HG03439 (cell line): ENCODE measurements at regions not wholly inside any gene's neighbourhood (a gene's known extent, or its start where the extent isn't known, plus 50 kb on each side); places are given as distances from the start of the nearest gene placed in this dataset.
"Not testable (repeated sequence)": the region's sequence is repeated elsewhere in the genome, so short reads cannot be mapped to it uniquely, and the experiment has no call there.

Experiments used
- ATAC-seq: cut with Tn5 transposase; IDR thresholded peaks from one replicate; pipeline ENCODE4 v1.9.1; 2021; ENCODE audit warnings: mild to moderate bottlenecking, moderate library complexity; ENCODE audit not compliant: unreplicated experiment

- no peak for ATAC-seq
Measured at GRCh38 chr11:130550150-130550549, 101.7 kb downstream of the ADAMTS15 start.

- ATAC-seq = no peak
Measured at GRCh38 chr11:130550984-130551383, 102.5 kb downstream of the ADAMTS15 start.

- no peak for ATAC-seq
Measured at GRCh38 chr11:130551388-130551787, 102.9 kb downstream of the ADAMTS15 start.

GRCh38 chr11:130553306-130553705, 104.9 kb downstream of the ADAMTS15 start:
- ATAC-seq = no peak

DNA sequence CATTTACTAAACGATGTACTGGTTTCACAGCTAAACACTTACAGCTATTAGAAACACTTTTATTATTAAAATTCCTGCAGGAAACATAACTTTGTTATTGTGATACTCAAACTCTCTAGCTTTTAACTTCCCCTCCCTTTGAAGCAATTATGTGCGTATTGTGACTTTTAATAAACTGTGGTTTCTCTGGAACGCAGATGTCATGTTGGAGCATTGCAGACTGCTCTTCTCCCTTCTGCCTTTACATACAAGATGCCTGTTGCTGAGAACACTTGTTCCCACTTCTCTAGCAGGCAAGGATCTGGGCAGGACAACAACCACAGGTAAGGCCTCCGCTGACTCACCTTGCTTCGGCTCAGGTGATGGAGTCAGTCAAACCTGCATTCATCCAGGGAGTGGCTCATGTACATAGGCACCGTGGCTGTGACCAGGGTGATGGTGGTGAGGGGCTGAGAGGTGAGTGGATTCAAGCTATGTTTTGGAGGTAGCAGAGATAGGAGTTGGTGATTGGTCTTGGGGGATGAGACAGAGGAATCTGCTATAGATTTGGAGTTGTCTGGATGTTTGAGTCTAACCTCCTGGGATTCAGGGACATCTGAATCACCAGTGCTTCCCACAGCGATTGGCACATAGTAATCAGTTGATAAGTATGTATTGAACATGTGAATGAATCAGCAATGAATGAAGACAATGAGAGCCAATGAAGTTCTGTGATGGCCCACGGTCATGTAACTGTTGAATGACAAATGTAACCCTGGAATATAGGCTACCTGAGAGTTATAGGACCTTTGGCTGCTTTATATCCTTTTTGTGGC, 106.0 kb downstream of the ADAMTS15 start:
- no peak for ATAC-seq

DNA sequence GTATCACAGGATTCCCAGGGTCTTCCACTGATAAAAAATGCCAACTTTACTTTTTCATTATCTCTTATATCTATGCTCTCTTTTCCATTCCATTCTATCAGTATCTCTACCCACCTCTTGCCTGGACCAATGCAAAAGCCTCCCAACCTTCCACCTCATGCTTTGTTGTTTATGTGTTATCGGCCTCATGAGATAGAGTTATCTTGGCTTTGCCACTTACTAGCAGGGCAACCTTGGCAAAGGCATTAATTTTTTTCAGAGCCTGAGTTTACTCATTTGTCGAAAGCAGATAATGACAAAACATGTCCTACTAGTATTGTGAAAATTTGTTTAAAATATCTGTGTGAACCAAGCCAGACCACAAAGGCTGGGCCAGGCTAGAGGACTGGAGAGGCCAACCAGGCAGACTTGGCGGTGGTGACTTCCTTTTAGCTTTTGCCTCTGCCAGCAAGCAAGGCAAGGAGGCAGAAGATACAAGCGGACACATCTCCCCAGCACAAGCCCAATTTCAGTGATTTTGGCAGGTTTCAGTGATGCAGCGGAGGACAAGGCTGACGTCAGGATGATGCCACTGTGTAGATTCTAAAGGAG, 106.9 kb downstream of the ADAMTS15 start:
- ATAC-seq = no peak

DNA sequence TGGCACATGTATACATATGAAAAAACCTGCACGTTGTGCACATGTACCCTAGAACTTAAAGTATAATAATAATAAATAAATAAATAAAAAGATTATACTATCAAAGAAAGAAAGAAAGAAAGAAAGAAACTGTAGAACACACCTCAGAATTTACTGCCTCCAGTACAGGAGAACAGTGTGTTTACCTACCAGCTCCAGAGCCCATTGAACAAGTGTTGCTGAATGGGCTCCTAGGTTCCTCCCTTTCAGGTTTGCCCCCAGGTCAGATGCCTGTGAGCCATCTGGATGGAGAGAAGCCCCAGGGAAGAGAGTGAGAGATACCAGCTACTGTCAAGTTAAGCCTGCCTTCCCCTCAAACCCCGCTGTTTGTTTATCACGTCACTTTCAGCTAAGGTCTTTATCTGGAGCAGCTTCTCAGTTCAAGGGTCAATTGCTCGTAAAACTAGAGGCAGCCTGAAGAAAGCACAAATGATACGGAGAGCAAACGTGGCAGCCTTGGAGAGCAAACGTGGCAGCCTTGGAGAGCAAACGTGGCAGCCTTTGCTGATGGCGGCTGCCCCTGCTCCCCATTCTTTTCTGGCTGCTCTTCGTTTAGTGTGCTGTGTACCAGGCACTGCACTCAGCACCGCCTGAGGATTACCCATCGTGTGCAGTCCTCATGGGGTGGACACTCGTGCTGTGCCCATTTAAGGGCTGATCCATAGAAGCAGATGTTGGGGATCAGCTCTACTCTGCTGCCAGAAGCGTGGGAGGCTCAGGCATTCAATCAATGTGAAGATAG, 111.7 kb downstream of the ADAMTS15 start:
- ATAC-seq = no peak

DNA sequence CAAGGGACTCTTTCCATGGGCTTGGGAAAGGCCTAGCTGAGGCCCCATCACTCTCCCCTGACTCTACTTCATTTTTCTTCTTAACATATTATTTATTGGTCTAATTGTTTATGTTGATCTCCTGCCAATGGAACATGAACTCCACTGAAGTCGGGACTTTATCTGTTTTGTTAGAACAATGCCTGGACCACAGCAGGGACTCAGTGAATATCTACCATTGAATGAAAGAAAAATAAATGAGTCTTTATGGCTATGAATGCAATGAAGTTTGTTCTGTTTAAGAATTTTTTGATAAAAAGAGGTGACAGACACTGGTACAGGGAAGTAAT, 112.3 kb downstream of the ADAMTS15 start:
- no peak for ATAC-seq

- no peak for ATAC-seq
Measured at GRCh38 chr11:130561441-130561881, 113.0 kb downstream of the ADAMTS15 start.

DNA sequence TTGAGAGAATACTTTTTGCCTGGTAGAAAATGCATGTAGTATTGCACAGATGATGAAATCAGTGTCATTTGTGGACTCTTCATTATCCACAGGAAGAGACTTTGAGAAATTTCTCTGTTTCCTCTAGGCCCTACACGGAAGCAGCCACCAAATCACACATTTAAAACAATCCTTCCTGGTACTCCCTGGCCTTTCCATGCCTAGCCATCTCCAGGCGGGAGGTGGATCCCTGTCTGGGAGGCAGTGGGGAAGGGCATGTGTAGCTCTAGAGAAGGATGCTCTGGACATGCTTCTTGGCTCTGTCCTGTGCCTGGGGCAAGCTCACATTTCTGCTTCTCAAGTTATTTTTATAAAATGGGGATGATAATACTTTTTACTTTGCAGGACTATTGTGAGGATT, 114.1 kb downstream of the ADAMTS15 start:
- no peak for ATAC-seq

GRCh38 chr11:130566360-130566759, 117.9 kb downstream of the ADAMTS15 start:
- ATAC-seq = not testable (repeated sequence)

- ATAC-seq = no peak
Measured at GRCh38 chr11:130571519-130571918, 123.1 kb downstream of the ADAMTS15 start.

- ATAC-seq = no peak
Measured at GRCh38 chr11:130571947-130572584, 123.6 kb downstream of the ADAMTS15 start.

GRCh38 chr11:130573767-130574166, 125.3 kb downstream of the ADAMTS15 start:
- no peak for ATAC-seq

DNA sequence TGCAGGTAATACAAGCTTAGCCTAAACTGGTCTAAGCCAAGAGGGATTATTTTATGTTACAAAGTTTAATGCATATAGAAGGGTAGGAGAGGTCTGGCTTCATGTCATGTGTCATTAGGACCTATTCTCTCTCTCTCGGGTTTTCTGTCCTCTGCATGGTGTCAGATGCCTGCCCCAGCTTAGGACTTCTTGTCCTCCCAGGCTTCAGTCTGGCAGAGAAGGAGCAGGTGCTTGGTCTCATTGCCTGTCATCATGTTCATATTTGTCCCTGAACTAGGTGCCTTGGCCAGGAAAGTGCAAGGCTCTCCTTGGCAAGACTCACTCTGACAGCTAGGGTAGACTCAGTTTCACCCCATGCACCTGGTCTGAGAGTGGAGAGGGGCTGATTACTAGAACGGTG, 126.3 kb downstream of the ADAMTS15 start:
- no peak for ATAC-seq

DNA sequence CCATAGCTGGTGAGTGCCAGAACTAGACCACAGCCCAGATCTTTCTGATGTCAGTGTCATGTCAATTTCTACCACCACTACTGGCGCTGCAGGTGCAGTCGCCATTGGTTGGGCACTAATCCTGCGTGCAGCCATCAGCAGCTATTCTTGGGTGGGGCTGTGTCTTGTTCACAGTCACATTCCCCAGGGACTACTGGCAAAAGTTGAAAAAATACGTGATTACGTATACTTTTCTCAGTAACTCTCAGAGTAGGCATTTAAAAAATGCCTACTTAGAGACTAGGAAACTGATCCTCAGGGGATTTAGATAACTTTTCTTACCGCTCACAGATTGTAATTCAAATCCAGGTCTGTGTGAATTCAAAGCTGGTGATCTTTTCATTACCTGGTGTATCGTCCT, 127.7 kb downstream of the ADAMTS15 start:
- ATAC-seq = no peak

DNA sequence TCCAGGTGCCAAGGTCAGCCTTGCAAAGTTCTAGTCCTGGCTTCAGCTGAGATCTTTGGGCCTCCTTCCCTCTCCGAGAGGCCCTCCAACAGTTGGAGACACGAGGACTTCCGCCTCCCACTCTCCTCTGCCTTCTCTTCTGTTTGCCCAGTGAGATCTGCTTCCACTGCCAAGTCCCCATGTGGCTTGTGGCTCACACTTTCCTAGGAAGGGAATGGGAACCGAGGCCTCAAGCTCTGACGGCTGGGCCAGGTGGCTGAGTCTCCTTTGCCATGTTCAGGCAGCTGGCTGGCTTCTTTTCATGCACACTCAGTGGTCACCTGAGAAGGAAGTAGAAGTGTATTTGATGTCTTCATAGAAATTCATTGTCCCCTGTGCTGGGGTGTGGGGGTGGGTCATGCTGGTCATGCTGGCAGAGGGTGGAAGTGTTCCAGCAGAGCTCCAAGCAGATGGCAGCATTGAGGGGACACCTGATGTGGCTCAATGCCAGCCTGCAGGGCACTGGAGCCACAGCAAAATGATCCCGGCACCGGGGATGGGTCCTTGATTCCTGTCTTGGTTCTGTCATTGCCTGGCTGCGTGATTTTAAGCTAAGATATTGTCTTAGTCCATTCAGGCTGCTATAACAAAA, 130.4 kb downstream of the ADAMTS15 start:
- no peak for ATAC-seq

DNA sequence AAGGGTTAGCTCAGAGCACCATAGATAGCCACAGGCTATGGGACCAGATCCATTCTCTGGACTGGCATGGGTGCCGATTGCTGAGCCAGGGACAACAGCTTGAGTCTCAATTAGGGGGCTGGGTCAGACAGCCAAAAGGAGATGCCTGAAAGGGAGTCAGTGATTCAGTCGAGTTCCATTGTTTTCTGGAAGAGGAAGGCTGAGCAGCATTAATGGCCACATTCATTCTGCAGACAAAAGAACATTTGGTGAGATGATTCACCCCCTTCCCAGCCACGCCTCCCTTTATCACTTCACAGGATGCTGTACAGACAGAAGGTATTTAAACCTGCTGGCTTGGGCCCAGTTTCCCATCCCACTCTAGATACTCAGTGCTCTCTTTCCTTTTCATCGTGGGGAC, 131.9 kb downstream of the ADAMTS15 start:
- no peak for ATAC-seq

- ATAC-seq = no peak
Measured at GRCh38 chr11:130580891-130581492, 132.5 kb downstream of the ADAMTS15 start.

DNA sequence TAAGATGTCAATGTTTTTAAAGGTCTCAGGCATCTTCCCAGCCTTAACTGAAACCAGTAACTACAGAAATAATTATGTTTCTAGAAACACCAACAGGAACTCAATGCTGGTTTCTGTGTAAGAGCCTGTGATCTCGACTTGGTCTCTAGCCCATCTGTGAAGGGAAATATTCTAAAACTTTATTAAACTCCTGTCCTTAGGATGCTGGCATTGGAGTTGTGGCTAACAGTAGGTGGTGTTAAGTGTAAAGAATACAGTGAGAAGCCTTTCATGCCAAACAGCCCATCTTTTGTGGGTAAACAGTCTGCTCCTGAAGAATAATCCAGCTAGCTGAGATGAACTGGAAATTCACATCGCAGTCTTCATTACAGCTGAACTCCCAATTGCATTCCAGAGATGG, 133.2 kb downstream of the ADAMTS15 start:
- no peak for ATAC-seq

GRCh38 chr11:130582176-130582575, 133.7 kb downstream of the ADAMTS15 start:
- no peak for ATAC-seq
